ENCODE measurements at regions not wholly inside any gene's neighbourhood (a gene's known extent, or its start where the extent isn't known, plus 50 kb on each side); places are given as distances from the start of the nearest gene placed in this dataset.

GRCh38 chr13:34087791-34088190 is 269.8 kb downstream of the RFC3 start:
- DNase-seq (ENCODE audit: low read depth in 4 of 4, low spot score in 2 of 4), result no peak

DNA sequence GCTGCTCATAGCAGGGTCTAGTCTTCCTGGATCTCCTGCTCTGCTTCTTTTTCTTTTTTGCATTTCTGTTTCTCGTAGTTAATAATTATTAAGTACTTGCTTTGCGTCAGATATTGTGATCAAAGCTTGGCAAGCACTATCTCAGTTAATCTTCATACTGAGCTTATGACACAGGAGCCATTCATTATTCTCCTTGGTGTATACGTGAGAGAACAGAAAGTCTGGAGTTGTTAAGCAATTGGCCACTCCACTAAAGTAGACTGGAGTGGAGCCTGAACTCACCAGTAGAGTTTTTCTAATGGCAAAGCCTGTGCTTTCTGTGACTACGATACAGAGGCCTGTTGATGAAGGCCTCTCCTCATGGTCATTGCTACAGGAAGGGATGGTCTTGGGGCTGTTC is 285.9 kb downstream of the RFC3 start:
- no peak for DNase-seq (ENCODE audit: low read depth in 4 of 4, low spot score in 2 of 4)

DNA sequence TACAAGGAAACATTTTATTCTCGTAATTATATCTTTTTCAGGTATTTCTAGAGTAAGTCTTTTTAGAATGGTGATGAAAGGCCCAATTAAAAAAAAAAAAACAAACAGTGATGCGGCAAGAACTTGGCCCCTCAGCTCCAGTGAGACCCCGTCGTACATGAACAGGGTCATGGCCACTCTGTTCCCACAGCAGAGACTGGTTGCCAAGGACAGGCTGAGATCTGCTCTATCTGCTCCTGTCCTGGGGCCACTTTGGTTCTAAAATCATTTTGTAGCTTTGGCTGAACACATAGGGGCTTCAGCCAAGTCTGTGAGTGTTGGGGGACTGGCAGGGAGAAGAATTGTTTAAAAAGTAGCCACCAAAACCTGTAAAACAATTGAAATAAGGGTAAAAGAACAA is 286.9 kb downstream of the RFC3 start:
- DNase-seq (ENCODE audit: low read depth in 4 of 4, low spot score in 2 of 4), result no peak

- DNase-seq (ENCODE audit: low read depth in 4 of 4, low spot score in 2 of 4), result no peak
Measured at GRCh38 chr13:34107806-34108205, 289.9 kb downstream of the RFC3 start.

DNA sequence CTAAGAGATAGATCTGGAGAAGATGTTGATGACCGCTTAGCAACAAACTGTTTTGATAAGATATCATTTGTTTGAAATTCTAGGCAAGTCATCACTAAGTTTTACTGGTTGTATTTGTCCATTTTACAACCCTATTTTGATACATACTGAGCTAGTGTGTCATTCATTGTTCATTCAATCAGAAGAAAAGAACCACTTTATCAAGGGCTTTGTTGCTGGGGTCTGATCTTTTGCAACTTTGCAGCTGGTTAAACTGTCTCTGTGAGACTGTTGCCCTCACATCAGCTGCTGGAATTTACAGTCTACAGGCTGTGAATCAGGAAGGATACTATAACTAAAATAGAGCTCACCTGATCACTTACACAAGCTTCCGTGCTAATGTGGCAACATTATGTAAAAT is 290.5 kb downstream of the RFC3 start:
- no peak for DNase-seq (ENCODE audit: low read depth in 4 of 4, low spot score in 2 of 4)

- no peak for DNase-seq (ENCODE audit: low read depth in 4 of 4, low spot score in 2 of 4)
Measured at GRCh38 chr13:34114581-34114980, 296.6 kb downstream of the RFC3 start.

GRCh38 chr13:34116651-34117050 is 298.7 kb downstream of the RFC3 start:
- DNase-seq (ENCODE audit: low read depth in 4 of 4, low spot score in 2 of 4), result no peak

GRCh38 chr13:34124666-34125306 is 306.8 kb downstream of the RFC3 start:
- no peak for DNase-seq (ENCODE audit: low read depth in 4 of 4, low spot score in 2 of 4)

DNA sequence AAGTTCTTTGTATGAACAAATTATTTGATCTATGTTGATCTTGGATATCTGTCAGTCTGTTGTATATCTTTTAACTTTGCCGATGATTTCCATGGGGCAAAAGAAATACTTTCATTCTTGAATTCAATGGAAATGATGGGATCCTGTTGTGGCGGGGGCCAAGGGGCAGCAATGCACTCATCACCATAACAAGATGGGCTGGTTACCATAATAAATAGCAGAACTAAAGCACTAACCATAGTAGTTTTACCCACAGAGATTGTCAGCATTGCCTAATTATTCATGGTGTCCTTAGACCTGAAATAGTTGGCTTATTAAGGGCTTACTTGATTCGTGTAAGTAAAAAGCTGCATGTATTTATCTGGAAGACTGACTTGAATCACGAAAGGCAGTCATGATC is 309.6 kb downstream of the RFC3 start:
- no peak for DNase-seq (ENCODE audit: low read depth in 4 of 4, low spot score in 2 of 4)

DNA sequence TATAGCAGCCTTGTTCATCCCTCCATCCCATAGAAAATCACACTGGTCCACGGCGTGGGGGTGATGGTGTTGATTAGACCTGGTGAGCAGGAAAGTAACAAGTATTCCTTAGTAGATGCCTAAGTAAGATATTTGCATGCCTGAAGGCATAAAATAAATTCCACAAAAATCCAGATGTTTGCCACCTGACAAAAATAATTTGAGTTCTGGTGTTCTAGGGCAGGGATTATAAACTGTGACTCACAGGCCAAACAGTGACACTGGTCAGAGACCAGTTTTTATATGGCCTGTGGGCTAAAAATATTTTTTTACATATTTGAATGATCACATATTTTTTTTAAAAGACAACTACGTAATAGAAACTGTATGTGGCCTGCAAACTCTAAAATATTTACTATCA is 310.7 kb downstream of the RFC3 start:
- no peak for DNase-seq (ENCODE audit: low read depth in 4 of 4, low spot score in 2 of 4)

GRCh38 chr13:34129436-34129835 is 311.5 kb downstream of the RFC3 start:
- DNase-seq (ENCODE audit: low read depth in 4 of 4, low spot score in 2 of 4), result no peak

GRCh38 chr13:34137200-34137599 is 319.3 kb downstream of the RFC3 start:
- DNase-seq (ENCODE audit: low read depth in 4 of 4, low spot score in 2 of 4), result no peak

GRCh38 chr13:34139660-34140227 is 321.8 kb downstream of the RFC3 start:
- no peak for DNase-seq (ENCODE audit: low read depth in 4 of 4, low spot score in 2 of 4)

GRCh38 chr13:34143637-34144036 is 325.7 kb downstream of the RFC3 start:
- DNase-seq (ENCODE audit: low read depth in 4 of 4, low spot score in 2 of 4), result no peak

- DNase-seq (ENCODE audit: low read depth in 4 of 4, low spot score in 2 of 4), result no peak
Measured at GRCh38 chr13:34144142-34144541, 326.2 kb downstream of the RFC3 start.

- DNase-seq (ENCODE audit: low read depth in 4 of 4, low spot score in 2 of 4), result no peak
Measured at GRCh38 chr13:34145061-34145460, 327.1 kb downstream of the RFC3 start.

GRCh38 chr13:34148359-34148758 is 330.4 kb downstream of the RFC3 start:
- DNase-seq (ENCODE audit: low read depth in 4 of 4, low spot score in 2 of 4), result no peak

GRCh38 chr13:34151885-34152284 is 333.9 kb downstream of the RFC3 start:
- no peak for DNase-seq (ENCODE audit: low read depth in 4 of 4, low spot score in 2 of 4)

DNA sequence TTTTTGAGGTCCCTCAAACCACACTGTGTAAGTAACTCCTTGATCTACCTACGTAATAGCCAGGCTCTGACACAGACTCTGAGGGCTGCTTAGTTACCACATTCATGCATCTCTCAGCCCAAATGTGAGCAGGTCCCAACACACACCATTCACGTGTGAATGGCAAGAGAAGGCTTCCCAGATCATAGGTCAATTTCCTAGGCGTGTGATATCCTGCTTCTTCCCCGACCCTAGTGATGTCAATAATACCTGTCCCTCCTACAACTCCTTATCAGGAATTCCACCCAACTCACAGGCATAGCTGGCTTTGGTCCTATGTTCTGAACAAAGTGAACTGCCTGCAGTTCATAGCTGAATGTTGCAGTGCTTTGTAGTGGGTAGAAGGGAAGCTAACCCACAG is 334.5 kb downstream of the RFC3 start:
- DNase-seq (ENCODE audit: low read depth in 4 of 4, low spot score in 2 of 4), result no peak

GRCh38 chr13:34152996-34153395 is 335.0 kb downstream of the RFC3 start:
- DNase-seq (ENCODE audit: low read depth in 4 of 4, low spot score in 2 of 4), result no peak

DNA sequence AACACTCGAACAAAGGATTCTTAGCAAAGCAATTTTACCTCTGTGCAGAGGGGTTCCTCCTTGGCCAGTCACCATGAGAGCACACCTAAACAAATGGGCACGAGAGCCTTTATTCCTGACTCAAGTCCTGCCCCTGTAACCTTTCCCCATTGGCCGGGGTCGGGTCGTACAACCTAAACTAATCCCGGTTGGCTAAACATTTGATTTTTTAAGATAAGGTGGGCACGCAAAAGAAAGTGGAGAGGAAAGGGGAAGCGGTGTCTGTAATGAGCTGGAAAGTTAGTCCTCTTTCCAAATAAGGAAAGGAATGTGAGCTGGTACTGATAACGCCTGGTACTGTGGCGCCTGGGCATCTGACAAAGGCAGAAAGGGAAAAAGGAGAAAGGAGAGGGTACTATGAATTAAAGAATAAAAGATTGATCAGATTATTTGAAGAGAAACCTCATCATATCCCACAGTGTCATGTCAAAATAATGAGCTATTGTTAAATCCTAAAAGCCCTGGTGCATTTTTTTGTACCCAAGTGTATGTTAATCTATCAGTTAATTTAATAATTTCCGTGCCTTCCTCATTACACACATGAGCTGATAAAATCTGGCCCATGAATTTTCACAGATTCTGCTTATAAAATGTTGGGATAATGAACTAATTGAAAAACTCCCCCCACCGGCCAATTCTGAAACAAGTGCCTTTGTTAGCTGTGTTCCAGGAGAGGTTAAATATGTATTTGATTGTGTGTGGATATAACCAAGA is 335.7 kb downstream of the RFC3 start:
- no peak for DNase-seq (ENCODE audit: low read depth in 4 of 4, low spot score in 2 of 4)

DNA sequence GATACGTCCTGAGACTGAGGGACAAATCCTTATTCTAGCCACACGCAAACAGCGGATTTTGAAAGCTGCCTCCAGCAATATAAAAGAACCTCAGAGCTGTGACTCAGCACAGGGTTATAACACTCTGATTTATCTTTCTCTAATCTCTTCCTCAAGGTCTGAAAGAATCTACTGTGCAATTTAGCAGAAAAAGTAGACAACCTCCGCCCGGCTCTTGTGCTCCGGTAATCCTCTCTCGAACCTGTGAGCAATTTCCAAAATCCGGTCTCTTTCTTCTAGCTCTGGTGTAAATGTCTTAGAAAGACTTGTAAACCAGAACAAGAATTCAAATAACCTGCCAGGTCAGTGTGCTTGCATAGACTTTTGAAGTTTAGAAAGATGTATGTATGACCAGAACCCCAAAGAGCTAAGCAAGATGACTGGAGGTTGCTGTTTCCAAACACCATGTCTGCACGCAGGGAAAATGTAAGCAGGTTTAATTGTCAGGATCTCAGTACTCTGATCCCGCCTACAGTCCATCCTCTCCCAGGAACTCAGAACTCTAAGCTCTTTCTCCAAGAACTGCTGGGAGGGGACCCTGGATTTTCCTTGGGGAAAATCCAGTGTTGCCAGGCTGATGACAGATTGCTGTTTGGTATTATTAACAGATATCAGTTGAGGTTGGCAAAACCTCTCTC is 338.1 kb downstream of the RFC3 start:
- no peak for DNase-seq (ENCODE audit: low read depth in 4 of 4, low spot score in 2 of 4)

All from left renal cortex interstitium (tissue), 4 donors.